KMS-11 (cell line): ENCODE measurements at regions not wholly inside any gene's neighbourhood (a gene's known extent, or its start where the extent isn't known, plus 50 kb on each side); places are given as distances from the start of the nearest gene placed in this dataset.

Source experiments
- H2AFZ ChIP-seq: fragments of 200-600 bp; sonication (generic); 2 replicates; pipeline ENCODE4 v1.6.1; 2016; ENCODE audit warnings: antibody characterized with exemption, mixed run types, low read depth
- H3K27ac ChIP-seq: fragments of 200-600 bp; sonication (generic); 2 replicates; pipeline ENCODE4 v1.6.1; 2016; ENCODE audit warnings: mild to moderate bottlenecking, mixed run types
- H3K27me3 ChIP-seq: fragments of 200-600 bp; sonication (generic); 2 replicates; pipeline ENCODE4 v1.6.1; 2017; ENCODE audit warnings: mild to moderate bottlenecking, low read depth, mixed run types, moderate library complexity; ENCODE audit not compliant: insufficient read depth
- H3K36me3 ChIP-seq: fragments of 200-600 bp; sonication (generic); 2 replicates; pipeline ENCODE4 v1.6.1; 2017; ENCODE audit warnings: mild to moderate bottlenecking, mixed run types; ENCODE audit not compliant: insufficient read depth
- H3K4me1 ChIP-seq: fragments of 200-600 bp; sonication (generic); 2 replicates; pipeline ENCODE4 v1.6.1; 2016; ENCODE audit warnings: mild to moderate bottlenecking, low read depth, mixed run types; ENCODE audit not compliant: poor library complexity, severe bottlenecking
- H3K4me2 ChIP-seq: fragments of 200-600 bp; sonication (generic); 2 replicates; pipeline ENCODE4 v1.7.0; 2016; ENCODE audit warnings: mild to moderate bottlenecking, mixed run types
- H3K4me3 ChIP-seq: fragments of 200-600 bp; sonication (generic); IDR thresholded peaks from 2 replicates; pipeline ENCODE4 v1.6.1; 2017; ENCODE audit warnings: low read depth, low read length, mixed read lengths; ENCODE audit not compliant: insufficient read depth
- H3K79me2 ChIP-seq: fragments of 200-600 bp; sonication (generic); 2 replicates; pipeline ENCODE4 v1.6.1; 2016; ENCODE audit warnings: low read depth, mixed run types; ENCODE audit not compliant: insufficient read depth
- H3K9ac ChIP-seq: fragments of 200-600 bp; sonication (generic); 2 replicates; pipeline ENCODE4 v1.6.1; 2016; ENCODE audit warnings: mild to moderate bottlenecking, mixed run types
- H4K20me1 ChIP-seq: fragments of 200-600 bp; sonication (generic); 2 replicates; pipeline ENCODE4 v1.6.1; 2016; ENCODE audit warnings: mild to moderate bottlenecking, mixed run types; ENCODE audit not compliant: insufficient read depth
- CTCF ChIP-seq: fragments of 200-600 bp; sonication (generic); conservative IDR thresholded peaks from 2 replicates; pipeline ENCODE4 v1.6.1; 2017; ENCODE audit warnings: low read depth, mild to moderate bottlenecking, antibody characterized with exemption, low read length, moderate library complexity, mixed read lengths

GRCh38 chr12:71007020-71007419 lies 86.5 kb upstream of the PTPRR start:
- H3K79me2 ChIP-seq, result no peaks in the 10 kb centered on the region
- no peak overlapping the region for H3K9ac ChIP-seq
- no peak overlapping the region for H3K4me3 ChIP-seq
- no peak overlapping the region for H2AFZ ChIP-seq
- H3K4me1 ChIP-seq, result no peaks in the 10 kb centered on the region
- H4K20me1 ChIP-seq, result no peaks in the 10 kb centered on the region
- no peak overlapping the region for H3K4me2 ChIP-seq
- H3K36me3 ChIP-seq, result no peaks in the 10 kb centered on the region
- no peaks in the 10 kb centered on the region for H3K27me3 ChIP-seq
- TF ChIP-seq CTCF, result no peak
- no peak overlapping the region for H3K27ac ChIP-seq

GRCh38 chr12:71005166-71005565 lies 84.6 kb upstream of the PTPRR start:
- no peak overlapping the region for H3K4me3 ChIP-seq
- TF ChIP-seq CTCF, result no peak

GRCh38 chr12:71004578-71004977 lies 84.0 kb upstream of the PTPRR start:
- H4K20me1 ChIP-seq, result no peaks in the 10 kb centered on the region

More at GRCh38 chr12:71005166-71005565, 84.6 kb upstream of the PTPRR start:
- no peak overlapping the region for H3K4me2 ChIP-seq
- H3K9ac ChIP-seq, result no peak overlapping the region
- H4K20me1 ChIP-seq, result no peaks in the 10 kb centered on the region
- no peaks in the 10 kb centered on the region for H3K27me3 ChIP-seq
- no peak overlapping the region for H2AFZ ChIP-seq
- no peak overlapping the region for H3K27ac ChIP-seq
- no peaks in the 10 kb centered on the region for H3K36me3 ChIP-seq
- H3K79me2 ChIP-seq, result no peaks in the 10 kb centered on the region
- no peaks in the 10 kb centered on the region for H3K4me1 ChIP-seq

GRCh38 chr12:71000748-71001147 lies 80.2 kb upstream of the PTPRR start:
- Histone ChIP-seq H2AFZ (no peak overlapping the region), H3K27me3 (no peaks in the 10 kb centered on the region), H3K79me2 (no peaks in the 10 kb centered on the region), H3K27ac (no peak overlapping the region), H3K4me1 (no peaks in the 10 kb centered on the region), H3K9ac (no peak overlapping the region), H4K20me1 (no peaks in the 10 kb centered on the region), H3K36me3 (no peaks in the 10 kb centered on the region), H3K4me2 (no peak overlapping the region), H3K4me3 (no peak overlapping the region)
- no peak for TF ChIP-seq CTCF

More at GRCh38 chr12:71004578-71004977, 84.0 kb upstream of the PTPRR start:
- H3K27ac ChIP-seq, result no peak overlapping the region
- H3K4me1 ChIP-seq, result no peaks in the 10 kb centered on the region
- no peak overlapping the region for H3K4me2 ChIP-seq
- no peak for TF ChIP-seq CTCF
- no peaks in the 10 kb centered on the region for H3K27me3 ChIP-seq
- H3K36me3 ChIP-seq, result no peaks in the 10 kb centered on the region
- H3K4me3 ChIP-seq, result no peak overlapping the region
- H3K9ac ChIP-seq, result no peak overlapping the region
- H2AFZ ChIP-seq, result no peak overlapping the region
- no peaks in the 10 kb centered on the region for H3K79me2 ChIP-seq

GRCh38 chr12:71000255-71000654 lies 79.7 kb upstream of the PTPRR start:
- no peak overlapping the region for H2AFZ ChIP-seq
- no peak overlapping the region for H3K9ac ChIP-seq
- no peak overlapping the region for H3K27ac ChIP-seq

More at GRCh38 chr12:71000255-71000654, 79.7 kb upstream of the PTPRR start:
- no peaks in the 10 kb centered on the region for H3K36me3 ChIP-seq
- no peaks in the 10 kb centered on the region for H4K20me1 ChIP-seq
- no peaks in the 10 kb centered on the region for H3K27me3 ChIP-seq
- H3K79me2 ChIP-seq, result no peaks in the 10 kb centered on the region
- TF ChIP-seq CTCF, result no peak
- no peak overlapping the region for H3K4me3 ChIP-seq
- no peak overlapping the region for H3K4me2 ChIP-seq
- no peaks in the 10 kb centered on the region for H3K4me1 ChIP-seq
